GM12878 (cell line): ENCODE measurements at regions not wholly inside any gene's neighbourhood (a gene's known extent, or its start where the extent isn't known, plus 50 kb on each side); places are given as distances from the start of the nearest gene placed in this dataset.

Experiments used
- CHD2 ChIP-seq: IDR thresholded peaks from 2 replicates; pipeline ENCODE4 v1.6.1; 2011; ENCODE audit warnings: low read depth, low read length, improper control_type of control experiment, borderline replicate concordance
- EED ChIP-seq: sonication (generic); IDR thresholded peaks from 2 replicates; pipeline ENCODE4 v1.6.1; 2016; ENCODE audit warnings: antibody characterized with exemption, low read depth
- ESRRA ChIP-seq: IDR thresholded peaks from 2 replicates; pipeline ENCODE4 v1.6.1; 2012; ENCODE audit warnings: mild to moderate bottlenecking, low read length, improper control_type of control experiment
- FOXK2 ChIP-seq: fragments of 450-650 bp; IDR thresholded peaks from 2 replicates; pipeline ENCODE4 v1.6.1; 2017; ENCODE audit warnings: mild to moderate bottlenecking, moderate library complexity
- KAT2A ChIP-seq: conservative IDR thresholded peaks from 2 replicates; pipeline ENCODE4 v1.6.1; 2011; ENCODE audit warnings: low read depth, low read length; ENCODE audit not compliant: control insufficient read depth
- NFIC ChIP-seq: IDR thresholded peaks from 2 replicates; pipeline ENCODE4 v1.6.1; 2012; ENCODE audit warnings: low read depth, mild to moderate bottlenecking, inconsistent platforms, low read length, moderate library complexity
- NFYA ChIP-seq: IDR thresholded peaks from 2 replicates; pipeline ENCODE4 v1.6.1; 2011; ENCODE audit warnings: low read depth, mild to moderate bottlenecking, low read length, improper control_type of control experiment, borderline replicate concordance
- PML ChIP-seq: IDR thresholded peaks from 2 replicates; pipeline ENCODE4 v1.6.1; 2012; ENCODE audit warnings: low read length, inconsistent platforms
- RCOR1 ChIP-seq: conservative IDR thresholded peaks from 2 replicates; pipeline ENCODE4 v1.6.1; 2012; ENCODE audit warnings: low read depth, low read length, improper control_type of control experiment
- TBL1XR1 ChIP-seq: IDR thresholded peaks from 2 replicates; pipeline ENCODE4 v1.6.1; 2012; ENCODE audit warnings: low read depth, low read length, improper control_type of control experiment
- TF ChIP-seq, protein P1 (sequence below), 3 experiments: IDR thresholded peaks in 2 of 3; conservative IDR thresholded peaks in 1 of 3; 2 replicates each; pipeline ENCODE4 v1.5.1; 2011; ENCODE audit warnings: low read depth in 3 of 3, low read length in 3 of 3, mild to moderate bottlenecking in 3 of 3, control low read depth in 2 of 3, moderate library complexity in 2 of 3, inconsistent platforms in 1 of 3, mixed read lengths in 1 of 3; ENCODE audit not compliant: control insufficient read depth in 2 of 3, insufficient read depth in 1 of 3; ENCODE audit errors: extremely low read depth in 1 of 3

DNA sequence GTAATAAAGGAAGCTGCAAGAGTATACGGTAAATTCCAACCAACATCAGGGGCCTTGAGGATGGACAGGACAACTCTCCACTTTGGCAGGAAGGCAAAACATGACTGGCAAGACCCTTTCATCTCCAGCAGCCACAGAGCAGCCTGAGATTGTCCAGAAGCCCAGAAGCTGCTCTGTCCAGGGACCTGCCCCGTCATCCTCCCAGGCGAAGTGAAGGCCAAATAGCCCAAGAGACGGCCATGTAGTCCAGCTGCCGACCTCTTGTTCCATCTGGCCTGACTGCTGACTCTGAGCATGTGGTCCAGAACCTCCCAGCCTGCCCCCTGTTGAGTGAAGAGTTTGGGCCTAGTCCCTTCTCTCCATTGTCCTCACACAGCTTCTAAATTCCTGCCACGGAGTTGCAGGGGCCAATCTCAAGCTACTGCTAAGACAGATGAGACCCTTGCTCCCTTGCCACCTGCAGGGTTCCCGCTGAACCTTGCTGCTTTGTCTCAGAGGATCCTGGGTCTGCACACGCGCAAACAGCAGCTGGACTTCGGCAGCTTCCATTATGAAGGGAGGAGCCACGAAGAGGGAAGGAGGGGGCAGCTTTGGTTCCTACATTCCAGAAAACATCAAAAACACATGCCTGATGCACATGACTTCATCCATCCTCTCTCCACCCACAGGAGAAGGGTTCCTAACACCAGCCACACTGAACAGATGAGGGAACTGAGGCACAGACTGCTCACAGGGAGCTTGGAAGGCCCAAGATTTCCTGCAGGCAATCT is 196.9 kb downstream of the KATNAL1 start:
- TF ChIP-seq NFIC (no peak), ESRRA (no peak), RCOR1 (no peak), EED (no peak), TBL1XR1 (no peak), PML (no peak), NFYA (no peak), KAT2A (no peak), CHD2 (no peak), FOXK2 (no peak)
- TF ChIP-seq, protein P1, sequence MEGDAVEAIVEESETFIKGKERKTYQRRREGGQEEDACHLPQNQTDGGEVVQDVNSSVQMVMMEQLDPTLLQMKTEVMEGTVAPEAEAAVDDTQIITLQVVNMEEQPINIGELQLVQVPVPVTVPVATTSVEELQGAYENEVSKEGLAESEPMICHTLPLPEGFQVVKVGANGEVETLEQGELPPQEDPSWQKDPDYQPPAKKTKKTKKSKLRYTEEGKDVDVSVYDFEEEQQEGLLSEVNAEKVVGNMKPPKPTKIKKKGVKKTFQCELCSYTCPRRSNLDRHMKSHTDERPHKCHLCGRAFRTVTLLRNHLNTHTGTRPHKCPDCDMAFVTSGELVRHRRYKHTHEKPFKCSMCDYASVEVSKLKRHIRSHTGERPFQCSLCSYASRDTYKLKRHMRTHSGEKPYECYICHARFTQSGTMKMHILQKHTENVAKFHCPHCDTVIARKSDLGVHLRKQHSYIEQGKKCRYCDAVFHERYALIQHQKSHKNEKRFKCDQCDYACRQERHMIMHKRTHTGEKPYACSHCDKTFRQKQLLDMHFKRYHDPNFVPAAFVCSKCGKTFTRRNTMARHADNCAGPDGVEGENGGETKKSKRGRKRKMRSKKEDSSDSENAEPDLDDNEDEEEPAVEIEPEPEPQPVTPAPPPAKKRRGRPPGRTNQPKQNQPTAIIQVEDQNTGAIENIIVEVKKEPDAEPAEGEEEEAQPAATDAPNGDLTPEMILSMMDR (IDR thresholded peaks at IDR 0.05 in 2 of 3, conservative IDR thresholded peaks at IDR 0.05 in 1 of 3; ENCODE audit: control insufficient read depth in 2 of 3, extremely low read depth in 1 of 3, insufficient read depth in 1 of 3, low read depth in 3 of 3, low read length in 3 of 3): no peak
